ENCODE measurements at regions not wholly inside any gene's neighbourhood (a gene's known extent, or its start where the extent isn't known, plus 50 kb on each side); places are given as distances from the start of the nearest gene placed in this dataset.

GRCh38 chr2:145919477-145919876 lies 1399.6 kb upstream of the ZEB2 start:
- Histone ChIP-seq H3K9me3 (no peaks in the 10 kb centered on the region), H3K27ac (no peak overlapping the region), H3K4me1 (ENCODE audit: control insufficient read depth in 1 of 2, insufficient read depth in 1 of 2, low read depth in 1 of 2, low read length in 1 of 2) (no peaks in the 10 kb centered on the region), H3K36me3 (no peaks in the 10 kb centered on the region), H3K27me3 (no peaks in the 10 kb centered on the region), H3K4me3 (ENCODE audit: low read depth in 1 of 2, low read length in 1 of 2) (no peak overlapping the region)
- no peak for TF ChIP-seq CTCF (IDR thresholded peaks at IDR 0.05)

GRCh38 chr2:145918951-145919350 lies 1399.0 kb upstream of the ZEB2 start:
- Histone ChIP-seq H3K27ac (no peak overlapping the region), H3K36me3 (no peaks in the 10 kb centered on the region), H3K4me3 (ENCODE audit: low read depth in 1 of 2, low read length in 1 of 2) (no peak overlapping the region), H3K9me3 (no peaks in the 10 kb centered on the region), H3K27me3 (no peaks in the 10 kb centered on the region), H3K4me1 (ENCODE audit: control insufficient read depth in 1 of 2, insufficient read depth in 1 of 2, low read depth in 1 of 2, low read length in 1 of 2) (no peaks in the 10 kb centered on the region)
- TF ChIP-seq CTCF (IDR thresholded peaks at IDR 0.05): no peak

- H3K4me3 ChIP-seq (ENCODE audit: low read depth in 1 of 2, low read length in 1 of 2): no peak overlapping the region
- no peaks in the 10 kb centered on the region for H3K9me3 ChIP-seq
- H3K4me1 ChIP-seq (ENCODE audit: control insufficient read depth in 1 of 2, insufficient read depth in 1 of 2, low read depth in 1 of 2, low read length in 1 of 2): no peaks in the 10 kb centered on the region
- no peak for TF ChIP-seq CTCF (IDR thresholded peaks at IDR 0.05)
- no peaks in the 10 kb centered on the region for H3K27me3 ChIP-seq
- H3K27ac ChIP-seq: no peak overlapping the region
- H3K36me3 ChIP-seq: no peaks in the 10 kb centered on the region
Measured at GRCh38 chr2:145916799-145917198, 1396.9 kb upstream of the ZEB2 start.

GRCh38 chr2:145914716-145915115 lies 1394.8 kb upstream of the ZEB2 start:
- no peak for TF ChIP-seq CTCF (IDR thresholded peaks at IDR 0.05)

GRCh38 chr2:145910416-145910815 lies 1390.5 kb upstream of the ZEB2 start:
- Histone ChIP-seq H3K36me3 (no peaks in the 10 kb centered on the region), H3K27me3 (no peaks in the 10 kb centered on the region), H3K4me3 (ENCODE audit: low read depth in 1 of 2, low read length in 1 of 2) (no peak overlapping the region), H3K9me3 (no peaks in the 10 kb centered on the region), H3K4me1 (ENCODE audit: control insufficient read depth in 1 of 2, insufficient read depth in 1 of 2, low read depth in 1 of 2, low read length in 1 of 2) (no peaks in the 10 kb centered on the region), H3K27ac (no peak overlapping the region)
- TF ChIP-seq CTCF (IDR thresholded peaks at IDR 0.05): no peak

More at GRCh38 chr2:145914716-145915115, 1394.8 kb upstream of the ZEB2 start:
- H3K36me3 ChIP-seq: no peaks in the 10 kb centered on the region
- no peaks in the 10 kb centered on the region for H3K9me3 ChIP-seq
- no peak overlapping the region for H3K27ac ChIP-seq
- H3K4me1 ChIP-seq (ENCODE audit: control insufficient read depth in 1 of 2, insufficient read depth in 1 of 2, low read depth in 1 of 2, low read length in 1 of 2): no peaks in the 10 kb centered on the region
- no peaks in the 10 kb centered on the region for H3K27me3 ChIP-seq
- H3K4me3 ChIP-seq (ENCODE audit: low read depth in 1 of 2, low read length in 1 of 2): no peak overlapping the region

GRCh38 chr2:145909766-145910165 lies 1389.8 kb upstream of the ZEB2 start:
- Histone ChIP-seq H3K9me3 (no peaks in the 10 kb centered on the region), H3K36me3 (no peaks in the 10 kb centered on the region), H3K27ac (no peak overlapping the region), H3K4me1 (ENCODE audit: control insufficient read depth in 1 of 2, insufficient read depth in 1 of 2, low read depth in 1 of 2, low read length in 1 of 2) (no peaks in the 10 kb centered on the region), H3K4me3 (ENCODE audit: low read depth in 1 of 2, low read length in 1 of 2) (no peak overlapping the region), H3K27me3 (no peaks in the 10 kb centered on the region)
- TF ChIP-seq CTCF (IDR thresholded peaks at IDR 0.05): no peak

All from neutrophil (primary cell).